PC-3 (cell line): ENCODE measurements at regions not wholly inside any gene's neighbourhood (a gene's known extent, or its start where the extent isn't known, plus 50 kb on each side); places are given as distances from the start of the nearest gene placed in this dataset.

ENCODE experiments used
- CTCF ChIP-seq: fragments of 300-600 bp; sonication (generic); conservative IDR thresholded peaks from 2 replicates; pipeline ENCODE4 v1.5.1; 2017; ENCODE audit warnings: antibody characterized with exemption, low read depth, mild to moderate bottlenecking, low read length
- EZH2 ChIP-seq: fragments of 300-600 bp; sonication (generic); IDR thresholded peaks from one replicate; pipeline ENCODE4 v1.6.1; 2017; ENCODE audit warnings: antibody characterized with exemption, mild to moderate bottlenecking, low read length; ENCODE audit not compliant: unreplicated experiment
- EZH2phosphoT487 ChIP-seq: fragments of 300-600 bp; sonication (generic); IDR thresholded peaks from 2 replicates; pipeline ENCODE4 v1.6.1; 2018; ENCODE audit warnings: mild to moderate bottlenecking, antibody characterized with exemption, low read length, borderline replicate concordance

- TF ChIP-seq CTCF (no peak), EZH2 (no peak), EZH2phosphoT487 (no peak)
Measured at GRCh38 chr6:163877877-163878639, 463.5 kb downstream of the QKI start.
